Kidney (tissue), 13 donors: ENCODE measurements at regions not wholly inside any gene's neighbourhood (a gene's known extent, or its start where the extent isn't known, plus 50 kb on each side); places are given as distances from the start of the nearest gene placed in this dataset.

Experiments
- DNase-seq, 5 donors: peaks; one replicate each; pipeline ENCODE4 v3.0.0-alpha.2; 2013 to 2020
- FAIRE-seq: peaks from 2 replicates; lab custom pipeline; 2012; peaks lifted over from hg19 to GRCh38; lab: Jason Lieb, UNC
- H3K27ac ChIP-seq, 2 donors: one replicate each; pipeline ENCODE4 v1.7.0; 2013; ENCODE audit warnings: low read depth in 2 of 2, low read length in 2 of 2, inconsistent platforms in 1 of 2
- H3K27me3 ChIP-seq: one replicate; pipeline ENCODE4 v1.7.1; 2013; ENCODE audit warnings: low read length, inconsistent platforms; ENCODE audit not compliant: control insufficient read depth, insufficient read depth
- H3K36me3 ChIP-seq, 3 donors: one replicate each; pipeline versions ENCODE4 v1.7.0 to v1.7.1; 2013; ENCODE audit warnings: low read length in 3 of 3, control low read depth in 1 of 3, inconsistent platforms in 1 of 3; ENCODE audit not compliant: insufficient read depth in 3 of 3, control insufficient read depth in 2 of 3
- H3K4me1 ChIP-seq, 3 donors: one replicate each; pipeline versions ENCODE4 v1.7.0 to v1.7.1; 2013; ENCODE audit warnings: low read length in 3 of 3, inconsistent platforms in 1 of 3, low read depth in 1 of 3; ENCODE audit not compliant: control insufficient read depth in 2 of 3, insufficient read depth in 2 of 3
- H3K4me3 ChIP-seq, 3 donors: one replicate each; pipeline versions ENCODE4 v1.7.0 to v1.8.1; 2013; ENCODE audit warnings: low read length in 3 of 3, control low read depth in 1 of 3, inconsistent platforms in 1 of 3
- H3K9ac ChIP-seq, 3 donors: one replicate each; pipeline versions ENCODE4 v1.7.0 to v1.7.1; 2013; ENCODE audit warnings: low read length in 3 of 3, control low read depth in 1 of 3, inconsistent platforms in 1 of 3
- H3K9me3 ChIP-seq, 3 donors: one replicate each; pipeline versions ENCODE4 v1.7.0 to v1.7.1; 2013; ENCODE audit warnings: low read length in 3 of 3, control low read depth in 1 of 3, inconsistent platforms in 1 of 3; ENCODE audit not compliant: control insufficient read depth in 2 of 3, insufficient read depth in 1 of 3
- intact Hi-C: fragments of 100-400 bp; cut with DNase I; formaldehyde crosslinking; loops from one replicate; pipeline ENCODE4 v1.11.1; 2022
- TF ChIP-seq, protein P1 (sequence below): IDR thresholded peaks from 3 replicates; pipeline ENCODE4 v1.5.1; 2012; ENCODE audit warnings: mild to moderate bottlenecking, moderate library complexity, borderline replicate concordance; ENCODE audit not compliant: insufficient read depth; ENCODE audit errors: extremely low read depth
- donor health status: control.
- donor health status: control.
- donor health status: control.
- donor health status: control.
- donor health status: control.
- donor health status: DM: yes; HTN: yes; CAD: no.
- donor health status: Normal renal cell carcinoma (clear cell type).

DNA sequence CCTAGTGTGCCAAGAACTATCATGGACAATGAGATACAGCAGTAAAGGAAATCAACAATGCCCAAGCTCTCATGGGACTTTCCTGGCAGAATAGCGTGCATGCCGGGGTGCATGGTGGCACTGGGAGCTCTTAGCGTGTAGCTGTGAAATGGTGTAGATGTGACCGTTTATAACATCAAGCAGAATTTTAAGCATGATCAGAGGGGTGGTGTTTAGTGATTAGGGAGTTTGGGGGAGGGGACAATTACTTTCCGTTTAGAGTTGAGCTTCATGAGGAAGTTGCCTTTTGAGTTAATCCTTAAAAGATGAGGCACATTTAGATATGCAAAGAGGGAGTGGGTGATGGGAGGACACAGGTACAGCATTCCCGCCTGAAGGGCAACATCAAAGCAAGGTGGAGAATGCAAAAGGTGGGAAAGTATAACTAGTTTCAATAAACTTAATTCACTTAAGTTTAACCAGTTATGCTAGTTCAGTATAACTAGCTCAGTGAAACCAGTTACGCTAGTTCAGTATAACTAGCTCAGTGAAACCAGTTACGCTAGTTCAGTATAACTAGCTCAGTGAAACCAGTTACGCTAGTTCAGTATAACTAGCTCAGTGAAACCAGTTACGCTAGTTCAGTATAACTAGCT is 661.6 kb downstream of the QKI start:
- no peaks in the 10 kb centered on the region for H3K9me3 ChIP-seq
- FAIRE-seq = no peak
- TF ChIP-seq, protein P1, sequence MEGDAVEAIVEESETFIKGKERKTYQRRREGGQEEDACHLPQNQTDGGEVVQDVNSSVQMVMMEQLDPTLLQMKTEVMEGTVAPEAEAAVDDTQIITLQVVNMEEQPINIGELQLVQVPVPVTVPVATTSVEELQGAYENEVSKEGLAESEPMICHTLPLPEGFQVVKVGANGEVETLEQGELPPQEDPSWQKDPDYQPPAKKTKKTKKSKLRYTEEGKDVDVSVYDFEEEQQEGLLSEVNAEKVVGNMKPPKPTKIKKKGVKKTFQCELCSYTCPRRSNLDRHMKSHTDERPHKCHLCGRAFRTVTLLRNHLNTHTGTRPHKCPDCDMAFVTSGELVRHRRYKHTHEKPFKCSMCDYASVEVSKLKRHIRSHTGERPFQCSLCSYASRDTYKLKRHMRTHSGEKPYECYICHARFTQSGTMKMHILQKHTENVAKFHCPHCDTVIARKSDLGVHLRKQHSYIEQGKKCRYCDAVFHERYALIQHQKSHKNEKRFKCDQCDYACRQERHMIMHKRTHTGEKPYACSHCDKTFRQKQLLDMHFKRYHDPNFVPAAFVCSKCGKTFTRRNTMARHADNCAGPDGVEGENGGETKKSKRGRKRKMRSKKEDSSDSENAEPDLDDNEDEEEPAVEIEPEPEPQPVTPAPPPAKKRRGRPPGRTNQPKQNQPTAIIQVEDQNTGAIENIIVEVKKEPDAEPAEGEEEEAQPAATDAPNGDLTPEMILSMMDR = no peak
- intact Hi-C loops = no loop called here
- H3K9ac ChIP-seq = no peak overlapping the region
- H3K27ac ChIP-seq = no peak overlapping the region
- no peaks in the 10 kb centered on the region for H3K4me1 ChIP-seq
- no peak for DNase-seq
- no peak overlapping the region for H3K4me3 ChIP-seq
- no peaks in the 10 kb centered on the region for H3K36me3 ChIP-seq
- no peaks in the 10 kb centered on the region for H3K27me3 ChIP-seq

DNA sequence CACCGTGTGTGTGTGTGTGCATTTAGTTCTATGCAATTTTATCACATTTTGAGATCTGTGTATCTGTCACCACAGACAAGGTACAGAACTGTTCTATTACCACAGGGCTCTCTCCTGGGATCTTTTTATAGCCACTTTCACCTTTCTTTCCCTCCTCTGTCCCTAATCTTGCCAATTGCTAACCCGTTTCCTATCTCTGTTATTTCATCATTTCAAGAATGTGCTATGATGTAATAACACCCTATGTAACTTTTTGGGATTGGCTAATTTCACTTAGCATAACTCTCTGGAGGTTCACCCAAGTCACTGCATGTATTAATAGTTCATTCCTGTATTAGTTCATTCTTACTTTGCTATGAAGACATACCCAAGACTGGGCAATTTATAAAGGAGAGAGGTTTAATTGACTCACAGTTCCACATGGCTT is 657.7 kb downstream of the QKI start:
- no peak for FAIRE-seq
- Histone ChIP-seq H3K4me1 (no peaks in the 10 kb centered on the region), H3K36me3 (no peaks in the 10 kb centered on the region), H3K9me3 (no peaks in the 10 kb centered on the region), H3K4me3 (no peak overlapping the region), H3K27me3 (no peaks in the 10 kb centered on the region), H3K9ac (no peak overlapping the region), H3K27ac (no peak overlapping the region)
- DNase-seq = no peak
- TF ChIP-seq, protein P1 = no peak
- intact Hi-C loops = no loop called here

DNA sequence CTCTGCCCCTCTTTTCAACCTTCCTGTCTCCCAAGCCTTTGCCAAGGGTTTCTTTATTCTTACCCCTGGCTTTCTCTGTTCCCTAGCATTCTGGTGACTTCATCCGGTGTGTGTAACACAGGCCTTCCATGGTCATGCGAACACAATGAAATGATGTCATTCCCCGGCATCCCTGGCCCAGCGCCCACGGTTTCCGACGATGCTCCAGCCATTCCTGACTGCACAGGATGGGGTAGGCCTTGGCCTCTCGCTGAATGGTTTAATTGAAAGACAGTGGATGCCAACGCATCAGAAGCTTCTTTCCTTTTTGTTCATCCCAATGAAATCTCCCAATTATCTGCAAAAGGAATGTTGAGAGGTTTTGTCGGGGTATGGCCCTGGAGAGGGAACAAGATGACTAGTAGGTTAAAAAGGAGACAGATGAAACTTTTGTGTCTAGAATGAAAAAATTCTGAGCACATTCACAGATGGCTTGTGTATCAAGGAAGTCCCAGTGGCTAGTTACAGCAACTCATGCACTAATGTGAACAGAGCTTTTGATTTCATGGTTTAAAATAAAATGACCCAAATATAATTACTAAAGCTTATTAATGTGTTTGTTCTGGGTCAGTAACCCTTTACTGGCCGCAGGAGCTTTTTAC is 655.0 kb downstream of the QKI start:
- DNase-seq (peak in 1 of 5 donors; percentile 39), FAIRE-seq (no peak)
- Histone ChIP-seq H3K36me3 (no peaks in the 10 kb centered on the region), H3K4me3 (no peak overlapping the region), H3K27ac (no peak overlapping the region), H3K27me3 (no peaks in the 10 kb centered on the region), H3K9ac (no peak overlapping the region), H3K9me3 (no peaks in the 10 kb centered on the region), H3K4me1 (no peaks in the 10 kb centered on the region)
- TF ChIP-seq, protein P1 = no peak
- intact Hi-C loops = no loop called here
